SK-N-SH treated with all-trans-retinoic acid at 6 μM for 48 hours (cell line): ENCODE measurements at regions not wholly inside any gene's neighbourhood (a gene's known extent, or its start where the extent isn't known, plus 50 kb on each side); places are given as distances from the start of the nearest gene placed in this dataset.

Source experiments
- CREB5 ChIP-seq: fragments of 250-450 bp; sonication (Bioruptor Pico); IDR thresholded peaks from 2 replicates; pipeline ENCODE4 v1.5.1; 2020; ENCODE audit warnings: low read depth, mild to moderate bottlenecking, moderate library complexity
- ESRRG ChIP-seq: fragments of 250-450 bp; sonication (Bioruptor Pico); IDR thresholded peaks from 2 replicates; pipeline ENCODE4 v1.6.1; 2021; ENCODE audit warnings: mild to moderate bottlenecking
- TCF4 ChIP-seq: fragments of 250-450 bp; sonication (Bioruptor Pico); IDR thresholded peaks from 2 replicates; pipeline ENCODE4 v1.8.0; 2021; ENCODE audit warnings: mild to moderate bottlenecking, moderate library complexity, borderline replicate concordance
- TOX ChIP-seq: fragments of 250-450 bp; sonication (Bioruptor Pico); IDR thresholded peaks from 2 replicates; pipeline ENCODE4 v1.8.0; 2021; ENCODE audit warnings: mild to moderate bottlenecking, moderate library complexity, borderline replicate concordance
- TSHZ2 ChIP-seq: fragments of 250-450 bp; sonication (Bioruptor Pico); IDR thresholded peaks from 2 replicates; pipeline ENCODE4 v1.5.0; 2020; ENCODE audit warnings: mild to moderate bottlenecking, moderate library complexity

GRCh38 chr15:79615754-79616153 lies 183.6 kb downstream of the MINAR1 start:
- no peak for TF ChIP-seq TSHZ2 (CRISPR knock-in tag)
- no peak for TF ChIP-seq CREB5
- TF ChIP-seq TOX (CRISPR knock-in tag): no peak
- TF ChIP-seq ESRRG: no peak
- no peak for TF ChIP-seq TCF4 (CRISPR knock-in tag)
